H1 (cell line): ENCODE measurements at regions not wholly inside any gene's neighbourhood (a gene's known extent, or its start where the extent isn't known, plus 50 kb on each side); places are given as distances from the start of the nearest gene placed in this dataset.

Source experiments
- CTCF ChIA-PET: fragments of 300-600 bp; sonication (Branson Sonifier 250); formaldehyde crosslinking; loops from one replicate; lab custom pipeline; 2021; ENCODE audit not compliant: partially characterized antibody; lab: Charles Lee
- POLR2A ChIA-PET: fragments of 300-600 bp; sonication (Branson Sonifier 250); formaldehyde crosslinking; loops from one replicate; lab custom pipeline; 2021; ENCODE audit warnings: inconsistent platforms; ENCODE audit not compliant: partially characterized antibody; lab: Charles Lee
- DNase-seq, 2 experiments: peaks; one replicate each; pipeline versions ENCODE4 v3.0.0 to v3.0.0-alpha.2; 2010 to 2022; ENCODE audit warnings: low spot score in 2 of 2, low read depth in 1 of 2, mixed read lengths in 1 of 2
- FAIRE-seq: peaks from 2 replicates; lab custom pipeline; 2011; peaks lifted over from hg19 to GRCh38; lab: Jason Lieb, UNC
- H2AFZ ChIP-seq: 2 replicates; pipeline ENCODE4 v1.8.1; 2012; ENCODE audit warnings: low read length, inconsistent platforms
- H2AK5ac ChIP-seq: 2 replicates; pipeline ENCODE4 v1.6.1; 2013; ENCODE audit warnings: low read depth, low read length
- H2BK120ac ChIP-seq: replicated peaks from 2 replicates; pipeline ENCODE3; 2013; ENCODE audit warnings: low read depth, low read length, inconsistent platforms
- H2BK12ac ChIP-seq: 2 replicates; pipeline ENCODE4 v1.6.1; 2013; ENCODE audit warnings: low read depth, low read length
- H2BK15ac ChIP-seq: 2 replicates; pipeline ENCODE4 v1.6.1; 2013; ENCODE audit warnings: low read length
- H2BK20ac ChIP-seq: 2 replicates; pipeline ENCODE4 v1.6.1; 2013; ENCODE audit warnings: low read length
- H2BK5ac ChIP-seq: 2 replicates; pipeline ENCODE4 v1.6.1; 2013; ENCODE audit warnings: low read depth, low read length
- H3K14ac ChIP-seq: 2 replicates; pipeline ENCODE4 v1.6.1; 2013; ENCODE audit warnings: inconsistent platforms; ENCODE audit not compliant: insufficient read length
- H3K18ac ChIP-seq: 2 replicates; pipeline ENCODE4 v1.6.1; 2013; ENCODE audit warnings: low read length; ENCODE audit errors: extremely low read depth
- H3K23ac ChIP-seq: 2 replicates; pipeline ENCODE4 v1.6.1; 2013; ENCODE audit warnings: inconsistent platforms; ENCODE audit not compliant: insufficient read length
- H3K23me2 ChIP-seq: 2 replicates; pipeline ENCODE4 v1.6.1; 2013; ENCODE audit warnings: low read depth, low read length
- H3K27ac ChIP-seq: 2 replicates; pipeline ENCODE4 v1.6.1; 2011; ENCODE audit warnings: low read depth, low read length, inconsistent platforms
- H3K27me3 ChIP-seq, 4 experiments: replicated peaks in 1 of 4; 1 replicate in 1 of 4; 2 replicates in 3 of 4; pipeline versions ENCODE4 v1.6.1 to v1.8.1; 2011 to 2013; ENCODE audit warnings: low read length in 3 of 4, mild to moderate bottlenecking in 3 of 4, inconsistent platforms in 2 of 4, mixed read lengths in 2 of 4, moderate library complexity in 1 of 4; ENCODE audit not compliant: control insufficient read depth in 3 of 4, insufficient read depth in 3 of 4; ENCODE audit errors: extremely low read depth in 1 of 4
- H3K36me3 ChIP-seq, 4 experiments: 2 replicates each; pipeline versions ENCODE4 v1.6.1 to v1.8.1; 2011 to 2013; ENCODE audit warnings: mild to moderate bottlenecking in 4 of 4, low read length in 3 of 4, moderate library complexity in 2 of 4, control low read depth in 1 of 4, inconsistent platforms in 1 of 4; ENCODE audit not compliant: insufficient read depth in 4 of 4, control insufficient read depth in 2 of 4
- H3K4ac ChIP-seq: replicated peaks from 2 replicates; pipeline ENCODE3; 2013; ENCODE audit warnings: low read length, low read depth, mixed read lengths, inconsistent platforms; ENCODE audit not compliant: insufficient read length
- H3K4me1 ChIP-seq, 4 experiments: replicated peaks in 1 of 4; 1 replicate in 1 of 4; 2 replicates in 3 of 4; pipeline versions ENCODE4 v1.6.1 to v1.8.1; 2011 to 2013; ENCODE audit warnings: low read length in 3 of 4, inconsistent platforms in 2 of 4, mixed read lengths in 1 of 4; ENCODE audit not compliant: insufficient read depth in 4 of 4, control insufficient read depth in 3 of 4
- H3K4me2 ChIP-seq, 2 experiments: 2 replicates each; pipeline versions ENCODE4 v1.6.1 to v1.8.1; 2011 to 2013; ENCODE audit warnings: low read depth in 2 of 2, low read length in 2 of 2, control low read depth in 1 of 2, inconsistent platforms in 1 of 2, mild to moderate bottlenecking in 1 of 2; ENCODE audit not compliant: insufficient read depth in 1 of 2
- H3K4me3 ChIP-seq, 4 experiments: fragments of 200-600, 300-600 bp in 1 of 4; sonication (generic), shearing (Covaris generic), sonication (Bioruptor Twin) in 1 of 4; 2 replicates each; pipeline versions ENCODE4 v1.5.1 to v1.8.1; 2011 to 2016; ENCODE audit warnings: low read length in 4 of 4, low read depth in 3 of 4, control low read depth in 2 of 4, inconsistent platforms in 2 of 4, mild to moderate bottlenecking in 2 of 4, mixed read lengths in 1 of 4, moderate library complexity in 1 of 4; ENCODE audit not compliant: insufficient read depth in 2 of 4; ENCODE audit errors: extremely low read depth in 1 of 4
- H3K56ac ChIP-seq: replicated peaks from 2 replicates; pipeline ENCODE3; 2013; ENCODE audit warnings: low read depth, mild to moderate bottlenecking, mixed read lengths, low read length, inconsistent platforms; ENCODE audit not compliant: insufficient read length
- H3K79me1 ChIP-seq: 2 replicates; pipeline ENCODE4 v1.6.1; 2013; ENCODE audit warnings: low read depth, low read length, control low read depth
- H3K79me2 ChIP-seq, 2 experiments: 2 replicates each; pipeline versions ENCODE4 v1.6.1 to v1.8.1; 2012 to 2013; ENCODE audit warnings: low read length in 2 of 2, mild to moderate bottlenecking in 2 of 2, inconsistent platforms in 1 of 2; ENCODE audit not compliant: insufficient read depth in 2 of 2, control insufficient read depth in 1 of 2
- H3K9ac ChIP-seq, 4 experiments: replicated peaks in 1 of 4; 1 replicate in 1 of 4; 2 replicates in 3 of 4; pipeline versions ENCODE4 v1.6.1 to v1.8.1; 2011 to 2013; ENCODE audit warnings: low read depth in 3 of 4, low read length in 3 of 4, control low read depth in 2 of 4, mild to moderate bottlenecking in 2 of 4, moderate library complexity in 2 of 4, inconsistent platforms in 1 of 4; ENCODE audit errors: extremely low read depth in 1 of 4
- H3K9me3 ChIP-seq, 2 experiments: 2 replicates each; pipeline versions ENCODE4 v1.6.1 to v1.8.1; 2012 to 2013; ENCODE audit warnings: mild to moderate bottlenecking in 2 of 2, moderate library complexity in 2 of 2, control low read depth in 1 of 2, inconsistent platforms in 1 of 2, low read depth in 1 of 2, low read length in 1 of 2, mixed read lengths in 1 of 2; ENCODE audit not compliant: insufficient read depth in 2 of 2
- H4K20me1 ChIP-seq, 2 experiments: replicated peaks in 1 of 2; 2 replicates each; pipeline versions ENCODE3 to v1.8.1; 2011 to 2013; ENCODE audit warnings: inconsistent platforms in 2 of 2, low read length in 2 of 2, mild to moderate bottlenecking in 1 of 2; ENCODE audit not compliant: insufficient read depth in 2 of 2, control insufficient read depth in 1 of 2
- H4K5ac ChIP-seq: 2 replicates; pipeline ENCODE4 v1.6.1; 2013; ENCODE audit warnings: low read length, low read depth, mixed read lengths, inconsistent platforms; ENCODE audit not compliant: insufficient read length
- H4K8ac ChIP-seq: 2 replicates; pipeline ENCODE4 v1.8.0; 2013; ENCODE audit warnings: mild to moderate bottlenecking, moderate library complexity, low read length, inconsistent platforms; ENCODE audit not compliant: insufficient read depth; ENCODE audit errors: extremely low read depth
- H4K91ac ChIP-seq: replicated peaks from 2 replicates; pipeline ENCODE3; 2013; ENCODE audit warnings: low read length, mixed read lengths, inconsistent platforms; ENCODE audit not compliant: insufficient read length
- ATF3 ChIP-seq: IDR thresholded peaks from 2 replicates; pipeline ENCODE4 v1.6.1; 2011; ENCODE audit warnings: low read depth, mild to moderate bottlenecking, low read length; ENCODE audit not compliant: insufficient read depth
- BCL11A ChIP-seq, 2 experiments: IDR thresholded peaks; one replicate each; pipeline ENCODE4 v1.6.1; 2011; ENCODE audit warnings: low read depth in 2 of 2, low read length in 2 of 2, mild to moderate bottlenecking in 2 of 2
- CBX5 ChIP-seq: fragments of 300-800, 300-1000 bp; sonication (generic); IDR thresholded peaks from 2 replicates; pipeline ENCODE4 v1.7.1; 2016; ENCODE audit warnings: antibody characterized with exemption, low read length, low read depth
- CBX8 ChIP-seq: fragments of 300-800, 300-1000 bp; sonication (generic); IDR thresholded peaks from 2 replicates; pipeline ENCODE4 v1.7.1; 2016; ENCODE audit warnings: low read depth, low read length, borderline replicate concordance
- CHD1 ChIP-seq: IDR thresholded peaks from 2 replicates; pipeline ENCODE4 v1.6.1; 2012; ENCODE audit warnings: low read depth, low read length, improper control_type of control experiment
- GABPA ChIP-seq: IDR thresholded peaks from 2 replicates; pipeline ENCODE4 v1.6.1; 2011; ENCODE audit warnings: mild to moderate bottlenecking, low read length, moderate library complexity, borderline replicate concordance; ENCODE audit not compliant: insufficient read depth
- JUN ChIP-seq: IDR thresholded peaks from 2 replicates; pipeline ENCODE4 v1.6.1; 2011; ENCODE audit warnings: low read depth, mild to moderate bottlenecking, improper control_type of control experiment, low read length
- JUND ChIP-seq: IDR thresholded peaks from 2 replicates; pipeline ENCODE4 v1.6.1; 2011; ENCODE audit warnings: mild to moderate bottlenecking, improper control_type of control experiment, low read length
- PHF8 ChIP-seq: fragments of 200-600 bp; sonication (generic); conservative IDR thresholded peaks from 2 replicates; pipeline ENCODE4 v1.7.1; 2012; ENCODE audit warnings: low read depth, mild to moderate bottlenecking, inconsistent platforms, low read length, moderate library complexity
- POU5F1 ChIP-seq: IDR thresholded peaks from 2 replicates; pipeline ENCODE4 v1.6.1; 2011; ENCODE audit warnings: low read depth, mild to moderate bottlenecking, low read length, moderate library complexity
- RNF2 ChIP-seq: fragments of 200-900, 300-1000 bp; sonication (generic); IDR thresholded peaks from 2 replicates; pipeline ENCODE4 v1.7.1; 2016; ENCODE audit warnings: borderline replicate concordance, low read depth, mild to moderate bottlenecking, antibody characterized with exemption, low read length; ENCODE audit not compliant: poor library complexity, severe bottlenecking; ENCODE audit errors: missing control alignments
- SAP30 ChIP-seq: fragments of 300-600 bp; sonication (generic); IDR thresholded peaks from 2 replicates; pipeline ENCODE4 v1.7.1; 2012; ENCODE audit warnings: low read length, moderate library complexity, mild to moderate bottlenecking, inconsistent platforms; ENCODE audit not compliant: insufficient read depth, insufficient replicate concordance
- SIN3A ChIP-seq, 2 experiments: IDR thresholded peaks in 1 of 2; conservative IDR thresholded peaks in 1 of 2; 2 replicates each; pipeline ENCODE4 v1.6.1; 2011 to 2012; ENCODE audit warnings: low read length in 2 of 2, improper control_type of control experiment in 1 of 2, low read depth in 1 of 2, mild to moderate bottlenecking in 1 of 2
- WGBS, 2 experiments: shearing (Covaris generic) in 1 of 2; methylation state at CpG; one replicate each; pipeline versions ENCODE4 v1.1.6 to v1.1.7; 2013 to 2015; ENCODE audit warnings: low lambda C conversion rate in 2 of 2, mixed read lengths in 2 of 2, inconsistent platforms in 1 of 2, low coverage in 1 of 2, missing lambda C conversion rate in 1 of 2; ENCODE audit not compliant: insufficient replicate concordance in 2 of 2, insufficient coverage in 1 of 2, insufficient read length in 1 of 2; ENCODE audit errors: extremely low coverage in 1 of 2, missing lambda C conversion rate in 1 of 2; 5-methylcytosine and 5-hydroxymethylcytosine counted together

GRCh38 chr6:167672738-167673137 lies 154.0 kb upstream of the AFDN start:
- no peaks in the 10 kb centered on the region for H3K23me2 ChIP-seq
- no peak overlapping the region for H2BK120ac ChIP-seq
- H3K56ac ChIP-seq, result no peak overlapping the region
- peaks cover 11 to 12% of the 10 kb centered on the region in 2 experiments; a peak in 2 of 4 replicates for H3K9me3 ChIP-seq
- H2BK20ac ChIP-seq, result no peak overlapping the region
- H4K91ac ChIP-seq, result no peak overlapping the region
- H3K79me1 ChIP-seq, result no peaks in the 10 kb centered on the region
- no peaks in the 10 kb centered on the region for H3K79me2 ChIP-seq
- WGBS, 2 experiments, result 96% methylated on average over 3 of the region's 3 CpGs; no CpG with 5 or more reads in 1 of the 2 experiments
- POLR2A ChIA-PET, result no interaction called here
- H3K9ac ChIP-seq, result no peak overlapping the region
- 0 out of 2 replicates have a peak overlapping the region, but pooled peaks have one; percentile 66 for H2AK5ac ChIP-seq
- no peak overlapping the region for H2BK5ac ChIP-seq
- no peak overlapping the region for H2BK15ac ChIP-seq
- TF ChIP-seq PHF8 (no peak), CBX5 (no peak), JUND (no peak), RNF2 (no peak), POU5F1 (no peak), BCL11A (IDR thresholded peaks at IDR 0.05; ENCODE audit: low read depth in 2 of 2, low read length in 2 of 2) (no peak), CHD1 (no peak), SIN3A (conservative IDR thresholded peaks at IDR 0.05 in 1 of 2, IDR thresholded peaks at IDR 0.05 in 1 of 2; ENCODE audit: low read depth in 1 of 2, low read length in 2 of 2) (no peak), JUN (no peak), ATF3 (no peak), CBX8 (no peak), GABPA (no peak), SAP30 (no peak)
- TF ChIP-seq, all 59 proteins: peak for 0
- Histone ChIP-seq H4K8ac (no peak overlapping the region), H3K18ac (no peak overlapping the region), H3K4ac (no peak overlapping the region), H4K20me1 (no peaks in the 10 kb centered on the region), H3K23ac (no peak overlapping the region), H3K36me3 (no peaks in the 10 kb centered on the region), H3K14ac (no peak overlapping the region), H3K27me3 (peaks cover 0 to 5% (median 0%) of the 10 kb centered on the region in 4 experiments; a peak in 3 of 7 replicates), H2BK12ac (0 out of 2 replicates have a peak overlapping the region, but pooled peaks have one; percentile 60), H3K4me2 (no peak overlapping the region), H3K4me1 (peaks cover 0 to 11% (median 6%) of the 10 kb centered on the region in 4 experiments; a peak in 5 of 7 replicates), H2AFZ (no peak overlapping the region), H3K4me3 (no peak overlapping the region), H3K27ac (no peak overlapping the region), H4K5ac (no peak overlapping the region)
- DNase-seq, result no peak
- CTCF ChIA-PET, result interaction anchor here (0.7 to 0.9 kb wide), 2 partner anchors 39 to 313 kb away, joined by 3 read pairs; no protein-coding TSS in a partner anchor
- no peak for FAIRE-seq
